ENCODE measurements at regions not wholly inside any gene's neighbourhood (a gene's known extent, or its start where the extent isn't known, plus 50 kb on each side); places are given as distances from the start of the nearest gene placed in this dataset.
A peak's percentile ranks its signal among the peaks of the same experiment; 100 is the strongest.

- no CpG with 5 or more reads among the region's 4 CpGs for WGBS, 2 donors (ENCODE audit: extremely low coverage in 2 of 2, insufficient read length in 2 of 2, insufficient replicate concordance in 1 of 2)
- Histone ChIP-seq H2AK5ac (ENCODE audit: low read depth, low read length) (no peak overlapping the region), H3K79me1 (ENCODE audit: low read depth, low read length) (no peaks in the 10 kb centered on the region), H2AFZ (ENCODE audit: low read length) (no peak overlapping the region), H3K4me2 (ENCODE audit: insufficient read depth, low read length, poor library complexity, severe bottlenecking) (no peak overlapping the region), H2BK5ac (ENCODE audit: low read length) (no peak overlapping the region), H3K18ac (ENCODE audit: low read length) (no peak overlapping the region), H3K23ac (ENCODE audit: low read depth, low read length, poor library complexity) (no peak overlapping the region), H4K8ac (ENCODE audit: low read depth, low read length) (no peak overlapping the region), H2BK15ac (ENCODE audit: low read length) (no peak overlapping the region), H2BK120ac (ENCODE audit: low read depth, low read length) (no peak overlapping the region), H3K4ac (ENCODE audit: low read length) (no peak overlapping the region), H3K4me1 (ENCODE audit: control insufficient read depth in 2 of 2, insufficient read depth in 1 of 2, low read depth in 1 of 2, low read length in 2 of 2) (peaks cover 6% of the 10 kb centered on the region in 2 donors), H4K91ac (ENCODE audit: low read depth, low read length, poor library complexity) (no peak overlapping the region), H3K27ac (replicated peaks; ENCODE audit: low read length) (no peak overlapping the region), H3K9me3 (replicated peaks in 1 of 2; ENCODE audit: control insufficient read depth in 2 of 2, insufficient read depth in 1 of 2, low read depth in 1 of 2, low read length in 2 of 2) (no peaks in the 10 kb centered on the region), H3K36me3 (replicated peaks in 1 of 2; ENCODE audit: control insufficient read depth in 2 of 2, insufficient read depth in 2 of 2, low read length in 2 of 2) (no peaks in the 10 kb centered on the region), H3K4me3 (ENCODE audit: low read length in 2 of 2) (no peak overlapping the region), H3K27me3 (ENCODE audit: control insufficient read depth in 3 of 3, insufficient read depth in 3 of 3, low read depth in 1 of 3, low read length in 3 of 3) (peaks cover 0 to 32% (median 0%) of the 10 kb centered on the region in 3 experiments), H2BK12ac (ENCODE audit: low read length) (no peak overlapping the region), H3K14ac (ENCODE audit: low read length) (no peak overlapping the region), H3K9ac (ENCODE audit: low read depth, low read length, poor library complexity) (no peak overlapping the region)
- DNase-seq (ENCODE audit: low spot score): no peak
These were observed 52.8 kb upstream of the DGKG start for GRCh38 chr3:186414735-186415419.

GRCh38 chr3:186413615-186414415 is 51.8 kb upstream of the DGKG start:
- Histone ChIP-seq H3K4ac (ENCODE audit: low read length) (no peak overlapping the region), H3K9ac (ENCODE audit: low read depth, low read length, poor library complexity) (peak overlapping the region; percentile 5), H4K8ac (ENCODE audit: low read depth, low read length) (no peak overlapping the region), H2AK5ac (ENCODE audit: low read depth, low read length) (no peak overlapping the region), H3K18ac (ENCODE audit: low read length) (peak overlapping the region; percentile 60), H2AFZ (ENCODE audit: low read length) (peak overlapping the region; percentile 58), H3K4me1 (ENCODE audit: control insufficient read depth in 2 of 2, insufficient read depth in 1 of 2, low read depth in 1 of 2, low read length in 2 of 2) (peaks cover 6% of the 10 kb centered on the region in 2 donors), H3K79me1 (ENCODE audit: low read depth, low read length) (no peaks in the 10 kb centered on the region), H3K9me3 (replicated peaks in 1 of 2; ENCODE audit: control insufficient read depth in 2 of 2, insufficient read depth in 1 of 2, low read depth in 1 of 2, low read length in 2 of 2) (no peaks in the 10 kb centered on the region), H4K91ac (ENCODE audit: low read depth, low read length, poor library complexity) (no peak overlapping the region), H3K27me3 (ENCODE audit: control insufficient read depth in 3 of 3, insufficient read depth in 3 of 3, low read depth in 1 of 3, low read length in 3 of 3) (peaks cover 0 to 32% (median 0%) of the 10 kb centered on the region in 3 experiments), H3K4me3 (ENCODE audit: low read length in 2 of 2) (peak overlapping the region in 1 of 2 donors; percentile 5), H3K4me2 (ENCODE audit: insufficient read depth, low read length, poor library complexity, severe bottlenecking) (peak overlapping the region; percentile 73), H3K23ac (ENCODE audit: low read depth, low read length, poor library complexity) (peak overlapping the region; percentile 29), H3K14ac (ENCODE audit: low read length) (no peak overlapping the region), H2BK5ac (ENCODE audit: low read length) (no peak overlapping the region), H3K27ac (replicated peaks; ENCODE audit: low read length) (no peak overlapping the region), H2BK15ac (ENCODE audit: low read length) (no peak overlapping the region), H3K36me3 (replicated peaks in 1 of 2; ENCODE audit: control insufficient read depth in 2 of 2, insufficient read depth in 2 of 2, low read length in 2 of 2) (no peaks in the 10 kb centered on the region), H2BK12ac (ENCODE audit: low read length) (no peak overlapping the region), H2BK120ac (ENCODE audit: low read depth, low read length) (no peak overlapping the region)
- peak; percentile 20 for DNase-seq (ENCODE audit: low spot score)
- no CpG with 5 or more reads among the region's 22 CpGs for WGBS, 2 donors (ENCODE audit: extremely low coverage in 2 of 2, insufficient read length in 2 of 2, insufficient replicate concordance in 1 of 2)

GRCh38 chr3:186411994-186412393 is 50.0 kb upstream of the DGKG start:
- Histone ChIP-seq H2BK5ac (ENCODE audit: low read length) (no peak overlapping the region), H3K14ac (ENCODE audit: low read length) (no peak overlapping the region), H3K4me1 (ENCODE audit: control insufficient read depth in 2 of 2, insufficient read depth in 1 of 2, low read depth in 1 of 2, low read length in 2 of 2) (peaks cover 6% of the 10 kb centered on the region in 2 donors), H3K4me2 (ENCODE audit: insufficient read depth, low read length, poor library complexity, severe bottlenecking) (no peak overlapping the region), H4K91ac (ENCODE audit: low read depth, low read length, poor library complexity) (no peak overlapping the region), H3K4me3 (ENCODE audit: low read length in 2 of 2) (no peak overlapping the region), H3K9ac (ENCODE audit: low read depth, low read length, poor library complexity) (no peak overlapping the region), H2BK15ac (ENCODE audit: low read length) (no peak overlapping the region), H3K36me3 (replicated peaks in 1 of 2; ENCODE audit: control insufficient read depth in 2 of 2, insufficient read depth in 2 of 2, low read length in 2 of 2) (no peaks in the 10 kb centered on the region), H3K9me3 (replicated peaks in 1 of 2; ENCODE audit: control insufficient read depth in 2 of 2, insufficient read depth in 1 of 2, low read depth in 1 of 2, low read length in 2 of 2) (no peaks in the 10 kb centered on the region), H3K18ac (ENCODE audit: low read length) (no peak overlapping the region), H2AFZ (ENCODE audit: low read length) (no peak overlapping the region), H3K23ac (ENCODE audit: low read depth, low read length, poor library complexity) (no peak overlapping the region), H3K27ac (replicated peaks; ENCODE audit: low read length) (no peak overlapping the region), H2BK120ac (ENCODE audit: low read depth, low read length) (no peak overlapping the region), H3K27me3 (ENCODE audit: control insufficient read depth in 3 of 3, insufficient read depth in 3 of 3, low read depth in 1 of 3, low read length in 3 of 3) (peaks cover 0 to 37% (median 0%) of the 10 kb centered on the region in 3 experiments), H2AK5ac (ENCODE audit: low read depth, low read length) (no peak overlapping the region), H3K4ac (ENCODE audit: low read length) (no peak overlapping the region), H4K8ac (ENCODE audit: low read depth, low read length) (no peak overlapping the region), H3K79me1 (ENCODE audit: low read depth, low read length) (no peaks in the 10 kb centered on the region), H2BK12ac (ENCODE audit: low read length) (no peak overlapping the region)
- WGBS, 2 donors (ENCODE audit: extremely low coverage in 2 of 2, insufficient read length in 2 of 2, insufficient replicate concordance in 1 of 2): no CpG with 5 or more reads among the region's 3 CpGs
- no peak for DNase-seq (ENCODE audit: low spot score)
